Activated CD4-positive, alpha-beta T cell treated with anti-CD3 and anti-CD28 coated beads, Interleukin-2, amount 50 U/mL, for 24 hours (primary cell): ENCODE measurements at regions not wholly inside any gene's neighbourhood (a gene's known extent, or its start where the extent isn't known, plus 50 kb on each side); places are given as distances from the start of the nearest gene placed in this dataset.

Experiments
- DNase-seq, 2 donors: peaks; one replicate each; pipeline ENCODE4 v3.0.0-alpha.2; 2020; ENCODE audit warnings: low read depth in 1 of 2, low spot score in 1 of 2

DNA sequence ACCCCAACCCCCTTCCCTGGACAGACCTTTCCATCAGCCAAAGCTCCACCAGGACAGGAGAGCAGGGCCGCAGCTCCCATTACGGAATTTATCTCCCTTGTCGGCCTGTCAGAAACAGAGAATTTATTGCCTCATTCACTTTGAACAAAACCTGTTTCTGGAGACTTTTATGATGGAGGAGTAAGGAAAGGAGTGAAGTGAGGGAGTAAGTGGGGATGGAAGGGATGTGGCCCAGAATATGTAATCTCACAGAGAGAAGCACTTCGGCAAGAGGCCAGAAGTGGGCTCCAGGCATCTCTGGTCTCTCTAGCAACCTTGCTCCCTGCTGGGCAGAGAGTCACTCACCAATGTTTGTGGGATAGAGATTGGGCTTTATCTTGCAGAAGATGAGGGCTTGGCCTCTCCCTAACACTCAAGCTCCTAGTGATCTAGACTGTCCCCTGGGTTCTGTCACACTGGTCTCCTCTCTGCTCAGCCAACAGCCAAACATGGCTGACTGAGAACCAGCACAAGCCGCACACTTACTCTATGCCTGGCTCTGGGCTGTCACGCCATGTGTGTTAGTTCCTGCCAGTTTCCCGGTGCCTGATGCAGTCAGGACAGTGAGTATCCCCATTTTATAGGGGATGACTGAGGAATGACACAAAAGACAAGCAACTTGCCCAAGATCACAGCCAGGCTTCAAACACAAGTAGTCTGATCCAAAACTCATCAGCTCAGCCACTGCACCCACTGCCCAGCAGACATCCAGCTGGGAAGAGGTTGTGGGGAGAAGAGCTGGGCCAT, 149.4 kb upstream of the ZMIZ1 start:
- no peak for DNase-seq

DNA sequence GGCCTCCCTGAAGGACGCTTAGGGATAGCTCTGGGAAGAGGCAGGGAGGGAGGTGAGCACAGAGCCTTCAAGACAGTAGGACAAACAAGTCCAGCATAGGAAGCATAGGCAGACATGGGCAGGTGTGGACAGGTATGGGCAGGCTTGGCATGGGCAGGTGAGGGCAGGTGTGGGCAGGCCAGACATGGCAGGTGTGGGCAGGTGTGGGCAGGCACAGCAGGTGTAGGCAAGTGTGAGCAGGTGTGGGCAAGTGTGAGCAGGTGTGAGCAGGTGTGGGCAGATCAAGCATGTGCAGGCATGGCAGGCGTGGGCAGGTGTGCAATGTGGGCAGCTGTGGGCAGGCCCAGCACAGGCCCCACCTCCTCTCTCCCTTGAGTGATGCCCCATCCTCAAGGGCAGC, 148.8 kb upstream of the ZMIZ1 start:
- no peak for DNase-seq

DNA sequence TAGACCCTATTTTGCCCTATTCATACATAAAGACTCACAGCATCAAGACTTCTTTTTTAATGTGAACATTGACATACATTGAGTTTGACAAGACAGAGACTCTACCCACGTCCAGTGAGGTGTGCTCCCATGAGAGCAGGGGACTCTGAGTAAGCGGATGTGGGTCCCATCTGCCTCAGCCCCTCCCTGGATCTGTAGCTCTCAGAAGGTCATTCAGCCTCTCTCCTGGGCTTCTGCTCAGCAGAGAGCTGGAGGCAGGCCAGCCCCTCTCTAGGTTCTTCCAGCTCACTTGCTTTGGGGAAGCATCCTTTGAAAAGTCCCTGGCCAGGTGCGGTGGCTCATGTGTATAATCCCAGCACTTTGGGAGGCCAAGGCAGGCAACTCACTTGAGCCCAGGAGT, 146.9 kb upstream of the ZMIZ1 start:
- no peak for DNase-seq

DNA sequence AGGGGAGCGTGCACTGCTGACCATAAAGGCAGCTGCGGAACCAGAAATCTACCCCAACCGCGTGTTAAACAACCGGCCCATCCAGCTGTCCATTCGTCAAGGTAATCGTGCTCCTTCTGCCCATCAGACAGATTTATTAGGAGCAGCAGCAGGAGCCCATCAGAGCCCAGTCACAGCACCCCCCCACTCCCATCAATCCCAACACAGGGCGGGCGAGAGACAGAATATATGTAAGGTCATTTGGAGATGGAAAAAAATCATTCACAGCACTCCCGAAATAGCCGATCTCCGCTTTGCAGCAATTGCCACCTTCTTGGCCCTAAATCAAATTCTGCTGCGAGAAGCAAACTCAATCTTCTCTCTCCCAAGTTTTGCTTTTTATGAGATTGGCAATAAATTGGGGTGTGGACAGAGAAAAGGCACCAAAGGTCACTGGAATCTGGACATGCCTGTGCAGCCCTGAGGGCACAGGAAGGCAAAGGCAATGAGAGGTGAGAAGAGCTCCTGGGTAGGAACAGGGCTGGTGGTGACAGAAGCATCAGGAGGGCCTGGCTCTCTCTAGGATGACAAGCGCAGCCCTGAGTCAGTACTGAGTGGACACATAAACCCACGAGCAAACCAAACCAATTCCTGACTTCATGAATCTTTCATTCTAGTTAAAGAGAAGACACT, 145.0 kb upstream of the ZMIZ1 start:
- DNase-seq, result no peak

DNA sequence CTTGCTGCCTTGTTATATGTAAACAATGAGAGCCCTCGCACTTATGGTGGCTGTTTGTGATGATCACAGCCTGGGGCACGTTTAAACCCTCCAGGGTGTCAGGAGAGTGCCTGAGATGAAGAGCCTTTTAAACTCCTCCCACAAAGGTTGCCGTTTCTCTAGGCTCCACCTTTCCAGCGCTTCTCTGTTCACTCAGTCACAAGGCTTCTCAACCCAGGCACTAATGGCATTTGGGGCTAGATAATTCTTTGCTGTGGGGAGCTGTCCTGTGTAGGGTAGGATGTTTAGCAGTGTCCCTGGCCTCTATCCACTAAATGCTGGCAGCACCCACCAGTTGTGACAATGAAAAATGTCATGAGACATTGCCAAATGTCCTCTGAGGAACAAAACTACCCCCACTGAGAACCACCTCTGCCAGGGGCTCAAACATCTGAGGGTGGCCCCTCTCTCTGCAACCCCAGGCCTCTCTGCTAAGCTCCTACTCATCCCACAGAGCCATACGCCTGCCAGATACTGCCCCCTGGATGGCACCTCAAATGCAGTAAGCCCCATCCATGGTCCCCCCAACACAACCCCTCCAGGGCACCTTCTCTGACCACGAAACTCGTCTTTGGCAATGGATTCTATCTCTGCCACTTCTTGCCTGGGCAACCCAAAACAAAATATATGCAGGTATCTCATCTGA, 144.3 kb upstream of the ZMIZ1 start:
- no peak for DNase-seq

DNA sequence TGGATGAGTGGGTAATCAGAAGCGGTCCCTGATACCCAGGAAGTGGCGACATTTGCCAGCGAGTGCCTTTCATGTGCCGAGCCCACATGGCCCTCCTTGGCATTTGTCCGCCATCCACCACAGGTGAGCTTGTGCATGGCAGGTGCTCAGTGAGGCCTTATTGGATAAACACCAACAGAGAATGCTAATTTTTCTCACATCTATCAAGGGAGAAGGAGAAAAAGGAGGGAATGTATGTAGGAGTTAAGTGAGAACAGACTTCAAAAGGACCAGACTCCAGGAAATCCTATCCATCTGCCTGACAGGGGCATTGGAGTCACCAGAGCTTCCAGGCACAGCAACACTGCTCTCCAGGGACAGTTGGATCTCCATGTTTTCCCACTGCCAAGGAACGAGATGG, 143.5 kb upstream of the ZMIZ1 start:
- no peak for DNase-seq

DNA sequence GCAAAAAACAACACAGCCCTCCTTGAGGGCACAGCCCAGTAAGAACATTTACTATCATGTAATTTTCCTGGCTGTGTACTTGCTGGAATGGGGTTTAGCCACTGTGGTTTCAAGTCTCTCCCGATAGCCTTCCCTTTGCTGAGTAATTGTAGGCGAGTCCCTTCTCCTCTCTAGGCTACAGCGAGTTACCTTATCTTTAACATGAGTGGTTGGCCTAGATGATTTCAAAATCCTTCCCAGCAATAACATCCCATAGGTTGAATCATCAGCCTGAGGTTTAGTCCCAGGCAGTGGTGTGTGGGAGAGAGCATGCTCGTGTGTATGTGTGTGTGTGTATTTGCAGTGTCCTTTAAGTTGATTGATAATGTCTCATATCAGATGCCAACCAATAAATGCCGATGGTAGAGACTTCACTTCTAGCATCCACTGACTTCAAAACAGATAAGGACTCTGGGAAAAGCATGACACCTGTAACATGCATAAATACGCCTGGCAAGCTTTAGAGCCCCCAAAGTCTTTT, 142.9 kb upstream of the ZMIZ1 start:
- no peak for DNase-seq

DNA sequence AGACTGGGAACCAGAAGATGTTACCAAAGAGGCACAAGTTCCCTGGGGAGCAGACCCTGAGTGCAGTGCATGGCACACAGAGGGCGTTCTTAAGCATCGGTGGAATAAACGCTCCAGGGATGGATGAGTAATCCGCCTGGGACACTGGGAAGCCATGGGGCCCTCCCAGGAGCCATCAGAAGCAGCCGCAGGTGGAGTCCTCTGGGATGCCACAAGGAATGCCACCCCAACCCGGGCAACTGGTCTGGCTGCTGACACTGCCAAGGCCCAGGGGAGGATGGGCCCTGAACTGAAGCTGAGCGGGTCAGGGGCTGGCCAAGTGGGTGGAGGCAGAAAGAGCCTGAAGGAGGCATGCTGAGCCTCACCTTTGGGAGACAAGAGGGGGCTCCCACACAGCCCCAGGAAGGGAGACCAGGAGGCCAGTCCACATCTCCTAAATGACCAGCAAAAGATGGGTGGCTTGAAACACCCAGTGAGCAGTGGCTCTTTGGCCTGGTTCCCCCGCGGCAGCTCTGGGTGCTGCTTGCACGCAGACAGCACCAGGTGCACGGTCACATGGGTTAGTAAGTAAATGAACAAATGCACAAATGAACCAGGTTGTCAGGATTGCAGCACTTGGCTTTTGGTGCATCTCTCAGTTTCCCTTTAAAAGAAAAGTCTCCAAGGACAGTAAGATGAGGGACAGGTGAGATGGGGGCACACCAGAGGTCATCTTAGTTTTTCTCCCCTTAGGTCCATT, 141.3 kb upstream of the ZMIZ1 start:
- no peak for DNase-seq

DNA sequence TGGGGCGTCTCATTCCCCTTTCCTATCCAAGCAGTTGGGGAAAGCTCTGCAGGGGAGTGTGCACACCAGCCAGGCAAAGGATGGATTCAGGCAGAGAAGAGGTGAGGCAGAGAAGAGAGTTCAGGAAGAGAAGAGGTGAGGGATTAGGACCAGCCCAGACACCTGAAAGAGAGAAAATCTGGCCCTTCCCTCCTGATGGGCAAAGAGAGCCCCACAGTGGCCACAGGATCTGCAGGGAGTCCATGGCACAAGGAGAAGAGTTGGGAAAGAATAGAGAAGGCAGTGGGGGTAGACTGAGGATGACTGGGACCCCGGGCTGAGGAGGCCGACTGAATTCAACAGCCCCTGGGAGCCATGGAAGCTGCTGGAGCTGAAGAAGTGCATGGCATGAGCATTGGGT, 140.4 kb upstream of the ZMIZ1 start:
- DNase-seq, result no peak

DNA sequence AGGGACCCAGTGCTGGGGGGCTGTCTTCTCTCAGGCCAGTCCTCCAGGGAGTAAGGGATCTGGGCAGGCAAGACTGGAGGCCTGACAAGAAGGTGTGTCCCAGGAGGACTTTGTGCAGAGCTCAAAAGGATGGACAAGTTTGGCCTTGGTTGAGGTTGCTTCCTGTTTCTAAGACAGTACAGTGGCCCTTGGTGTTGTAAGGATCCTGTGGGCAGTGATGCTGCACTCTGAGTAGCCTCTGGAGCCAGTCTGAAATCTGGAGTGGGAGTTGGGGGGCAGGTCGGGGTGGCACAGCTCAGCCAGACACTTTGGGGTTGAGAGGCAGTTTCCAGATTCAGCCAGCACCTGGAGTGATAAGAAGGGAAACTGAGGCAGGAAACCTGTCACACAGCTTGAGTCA, 139.2 kb upstream of the ZMIZ1 start:
- no peak for DNase-seq

DNA sequence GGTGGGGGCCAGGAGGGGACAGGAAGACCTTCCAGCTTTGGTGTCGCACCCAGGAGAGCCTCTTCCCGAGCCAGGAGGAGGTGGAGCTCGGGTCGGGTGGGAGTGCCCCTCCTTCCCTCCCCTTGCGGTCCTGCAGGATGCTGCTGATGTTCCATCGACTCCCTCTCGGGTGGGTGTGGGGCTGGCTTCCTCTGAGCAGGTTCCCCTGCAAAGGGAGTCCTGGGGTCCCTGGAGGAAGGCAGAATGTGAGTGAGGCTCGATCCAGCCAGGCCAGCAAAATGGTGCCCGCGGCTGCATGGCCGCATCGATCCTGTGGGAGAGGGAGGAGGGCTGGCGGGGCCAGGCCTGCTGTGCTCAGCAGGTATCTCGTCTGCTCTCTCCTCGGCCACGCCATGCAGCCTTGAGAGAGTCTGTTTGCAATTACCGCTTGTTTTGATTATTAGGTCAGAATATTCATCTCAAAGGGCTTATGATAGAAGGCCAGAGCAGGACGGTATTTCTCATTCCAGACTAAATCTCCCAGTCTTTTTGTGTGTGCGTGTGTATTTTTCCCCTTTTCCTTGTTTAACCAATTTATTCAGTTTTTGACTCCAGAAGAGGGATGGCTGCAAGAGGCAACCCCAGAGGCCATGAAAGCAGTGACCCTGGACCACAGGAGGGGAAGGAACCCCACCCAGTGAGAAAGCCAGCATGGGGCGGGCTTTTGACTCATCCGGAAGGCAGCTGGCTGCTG, 137.3 kb upstream of the ZMIZ1 start:
- no peak for DNase-seq

DNA sequence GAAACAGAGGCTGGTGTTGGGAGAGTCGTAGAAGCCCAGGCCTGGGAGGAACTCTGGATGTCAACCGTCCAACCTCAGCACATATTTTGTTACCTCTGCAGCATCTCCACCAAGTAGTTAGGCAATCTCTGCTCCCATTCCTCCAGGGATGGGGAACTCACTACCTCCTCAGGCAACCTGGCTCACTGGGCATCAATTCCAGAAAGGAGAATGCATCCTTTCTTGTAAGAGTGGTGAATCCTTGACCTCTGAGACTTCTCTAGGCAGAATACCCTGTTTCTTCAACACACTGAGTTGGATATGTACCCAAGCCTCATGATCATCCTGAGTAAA, 136.7 kb upstream of the ZMIZ1 start:
- DNase-seq, result no peak

DNA sequence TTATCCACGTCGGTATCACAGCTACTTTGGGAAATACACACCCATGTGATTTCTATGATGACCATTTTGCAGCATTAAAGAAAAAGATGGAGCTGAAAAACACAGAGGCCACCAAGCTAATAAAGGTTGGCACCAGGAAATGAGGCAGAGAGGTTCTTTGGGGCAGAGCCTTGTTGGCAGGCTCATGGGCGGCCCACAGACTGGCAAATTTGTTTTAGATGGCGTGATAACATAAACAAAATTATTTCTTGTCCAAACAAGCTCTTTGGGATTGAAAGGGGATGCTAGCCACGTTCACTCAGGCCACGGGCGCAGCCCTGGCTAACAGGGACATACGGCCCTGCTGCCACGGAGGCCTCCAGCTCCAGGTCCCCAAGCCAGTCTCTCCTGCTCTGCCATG, 135.9 kb upstream of the ZMIZ1 start:
- DNase-seq, result no peak

DNA sequence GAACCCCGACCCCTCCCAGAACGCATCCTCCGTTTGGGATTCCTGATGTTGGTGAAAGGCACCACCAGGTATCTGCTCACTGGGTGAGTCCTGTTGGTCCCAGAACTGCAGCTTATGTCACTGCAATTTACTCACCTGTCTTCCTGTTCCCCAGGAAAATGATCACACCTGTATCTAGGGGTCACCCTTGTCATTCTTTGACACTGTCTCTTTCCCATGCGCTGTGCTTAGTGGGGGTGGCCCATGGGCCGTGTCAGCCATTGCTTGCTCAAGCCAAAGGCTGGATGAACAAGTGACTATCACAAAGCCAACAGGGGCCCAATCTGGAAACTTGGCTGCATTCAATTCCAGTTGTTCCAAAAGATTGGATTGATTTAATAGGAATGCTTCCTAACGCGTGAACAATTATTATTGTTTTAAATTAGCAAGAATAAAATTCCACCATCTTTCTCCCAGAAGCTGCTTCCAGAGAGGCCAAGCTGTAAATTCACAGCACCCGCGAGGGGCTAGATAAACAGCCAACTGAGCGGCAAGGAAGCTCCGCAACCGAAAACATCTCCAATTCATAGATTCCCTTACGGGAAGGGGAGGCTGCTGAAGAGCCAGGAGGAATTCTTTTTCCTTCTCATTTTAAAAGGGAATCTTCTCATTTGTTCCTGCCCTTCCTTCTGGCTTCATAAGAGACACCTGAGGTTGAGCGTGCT, 134.8 kb upstream of the ZMIZ1 start:
- no peak for DNase-seq

DNA sequence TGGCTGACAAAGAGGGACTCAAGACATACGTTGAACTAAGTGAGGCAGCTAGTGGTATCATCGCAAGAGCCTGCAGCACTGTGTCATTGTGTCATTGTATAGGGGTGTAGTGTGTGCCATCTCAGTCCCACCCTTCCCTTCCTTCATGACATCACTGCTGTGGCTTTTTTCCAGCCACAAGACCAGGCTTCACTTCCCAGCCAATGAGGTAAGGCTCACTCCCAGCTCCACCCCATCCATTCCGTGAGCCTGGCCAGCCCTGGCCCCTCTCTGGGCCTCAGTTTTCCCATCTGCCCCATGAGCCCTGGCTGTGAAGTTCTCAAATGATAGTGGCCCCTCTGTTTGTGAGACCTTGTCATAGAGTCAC, 134.3 kb upstream of the ZMIZ1 start:
- DNase-seq, result no peak

DNA sequence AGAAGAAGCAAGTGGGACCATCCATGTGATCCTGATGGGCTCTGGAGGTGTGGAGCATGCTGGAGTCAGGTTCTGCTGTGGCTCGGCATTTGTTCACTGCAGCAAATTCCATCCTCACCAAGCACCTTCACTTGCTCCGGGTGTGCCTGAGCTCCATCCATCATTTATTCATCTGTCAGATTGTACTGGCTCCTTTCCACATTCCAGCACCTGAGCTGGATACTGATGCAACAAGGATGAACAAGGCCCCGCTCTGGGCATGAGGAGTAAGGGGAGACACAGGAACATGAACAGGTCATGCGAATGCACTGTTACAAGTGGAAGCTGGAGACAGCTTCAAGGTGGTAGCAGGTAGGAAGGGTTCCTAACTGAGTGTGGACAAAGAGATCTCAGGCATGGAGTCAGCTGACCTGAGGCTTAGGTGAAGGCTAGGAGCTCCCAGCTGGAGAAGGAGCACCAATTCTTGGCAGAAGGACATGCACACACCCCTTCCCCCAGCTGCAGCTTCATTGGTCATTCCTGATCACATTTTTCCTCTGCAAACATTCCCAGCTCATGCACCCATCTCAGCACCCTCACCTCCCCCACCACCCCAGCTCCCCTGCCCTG, 133.7 kb upstream of the ZMIZ1 start:
- DNase-seq, result no peak

DNA sequence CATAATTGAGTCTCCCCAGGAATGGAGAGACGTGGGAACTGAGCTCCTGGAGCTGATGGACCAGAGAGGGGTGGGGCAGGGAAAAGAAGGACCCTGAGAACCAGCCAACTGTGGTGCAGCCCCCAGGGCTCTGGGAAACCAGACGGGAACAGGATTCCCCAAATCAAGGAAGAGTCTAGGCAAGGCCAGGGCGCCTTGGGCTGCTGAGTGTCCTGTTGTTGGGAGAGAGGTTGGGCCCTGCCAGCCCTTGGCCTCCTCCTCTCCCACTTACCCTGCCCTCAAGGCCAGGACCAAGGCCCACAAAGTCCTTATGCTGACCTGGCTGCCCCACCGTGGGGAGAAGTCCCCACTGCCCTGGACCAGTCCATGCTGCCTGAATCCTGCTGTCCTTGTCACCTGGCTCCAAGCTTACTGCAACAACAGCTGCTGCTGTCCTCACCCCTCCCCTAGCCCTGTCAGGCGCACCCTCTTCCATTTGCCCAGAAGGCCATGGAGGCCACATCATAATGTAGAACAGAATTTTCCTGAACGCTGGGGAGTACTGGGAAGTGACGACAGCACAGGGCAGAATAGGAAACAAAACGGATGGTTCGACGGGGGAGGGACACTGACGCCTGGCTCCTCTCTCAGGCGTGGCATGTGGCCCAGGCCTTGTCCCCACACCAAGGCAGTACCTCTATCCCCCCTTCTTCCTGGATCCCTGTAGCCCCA, 132.9 kb upstream of the ZMIZ1 start:
- DNase-seq, result no peak

DNA sequence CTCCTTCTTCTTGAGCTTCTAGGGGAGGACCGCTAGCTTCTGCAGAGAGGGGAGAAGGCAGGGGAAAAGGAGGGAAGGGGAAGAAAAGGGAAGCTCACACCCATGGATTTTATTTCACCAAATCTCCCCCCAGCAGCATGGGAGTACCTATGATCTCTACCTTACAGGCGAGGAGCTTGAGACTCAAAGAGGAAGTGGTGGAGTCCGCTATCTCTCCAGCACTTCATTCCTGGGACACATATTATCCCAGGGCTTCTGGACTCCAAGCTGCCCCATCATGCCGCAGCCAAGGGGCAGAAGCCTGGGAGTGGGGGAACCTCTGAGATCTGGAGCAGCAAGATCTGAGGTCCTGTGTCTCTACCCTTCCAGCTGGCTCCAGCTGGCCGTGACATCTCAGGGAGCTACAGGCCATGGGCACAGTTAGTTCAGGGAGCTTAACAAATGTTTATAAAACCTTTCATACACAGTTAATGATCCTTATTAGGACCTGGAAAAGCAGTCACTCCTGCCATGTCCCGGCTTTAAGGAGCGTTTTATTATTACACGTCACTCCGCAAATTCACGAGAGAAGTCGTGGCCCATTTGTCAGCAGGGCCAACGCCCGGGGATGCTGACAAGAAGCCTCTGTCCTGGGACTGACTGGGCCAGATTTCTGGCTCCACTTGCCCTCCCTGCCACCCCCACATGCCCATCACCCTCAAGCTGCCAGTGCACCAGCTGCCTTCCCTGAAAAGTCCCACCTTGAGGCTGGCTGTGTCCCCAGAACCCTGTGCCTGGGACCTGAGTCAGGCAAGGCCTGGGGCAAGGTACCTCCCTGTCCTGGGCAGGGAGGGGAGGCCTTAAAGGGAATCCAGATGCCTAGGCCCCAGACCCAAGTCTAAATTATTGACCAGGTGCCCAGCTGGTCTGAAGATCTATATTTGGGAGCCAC, 132.1 kb upstream of the ZMIZ1 start:
- DNase-seq, result no peak
